Colonic mucosa (tissue), 4 donors: ENCODE measurements at regions not wholly inside any gene's neighbourhood (a gene's known extent, or its start where the extent isn't known, plus 50 kb on each side); places are given as distances from the start of the nearest gene placed in this dataset.

Source experiments
- DNase-seq: peaks from one replicate; pipeline ENCODE4 v3.0.0-alpha.2; 2020
- H3K27ac ChIP-seq: fragments of 200-600 bp; one replicate; pipeline ENCODE4 v1.8.0; 2021
- H3K27me3 ChIP-seq: fragments of 200-600 bp; one replicate; pipeline ENCODE4 v1.8.0; 2021
- H3K36me3 ChIP-seq: fragments of 200-600 bp; one replicate; pipeline ENCODE4 v1.8.0; 2021
- H3K4me1 ChIP-seq: fragments of 200-600 bp; one replicate; pipeline ENCODE4 v1.8.0; 2021; ENCODE audit warnings: mild to moderate bottlenecking
- H3K4me3 ChIP-seq: fragments of 200-600 bp; one replicate; pipeline ENCODE4 v1.8.0; 2021
- H3K9ac ChIP-seq, 2 donors: one replicate each; pipeline ENCODE4 v1.7.0; 2013; ENCODE audit warnings: control low read depth in 2 of 2, low read depth in 2 of 2, low read length in 2 of 2
- H3K9me3 ChIP-seq: fragments of 200-600 bp; one replicate; pipeline ENCODE4 v1.8.0; 2021
- CTCF ChIP-seq: fragments of 200-600 bp; IDR thresholded peaks from one replicate; pipeline ENCODE4 v1.8.0; 2022; ENCODE audit warnings: antibody characterized with exemption, mild to moderate bottlenecking
- intact Hi-C: fragments of 100-400 bp; cut with DNase I; formaldehyde crosslinking; loops from one replicate; pipeline ENCODE4 v1.14.1; 2022
- donor health status: healthy.
- donor health status: DM: no; HTN: no; CAD: no.
- donor health status: DM: no; HTN: no; CAD: no.

- H3K27me3 ChIP-seq: no peaks in the 10 kb centered on the region
- H3K9ac ChIP-seq: no peak overlapping the region
- no peak overlapping the region for H3K27ac ChIP-seq
- no peaks in the 10 kb centered on the region for H3K4me1 ChIP-seq
- H3K36me3 ChIP-seq: no peaks in the 10 kb centered on the region
- intact Hi-C loops: no loop called here
- no peak overlapping the region for H3K4me3 ChIP-seq
- no peak for TF ChIP-seq CTCF
- no peaks in the 10 kb centered on the region for H3K9me3 ChIP-seq
- no peak for DNase-seq
Observed at GRCh38 chr15:77796046-77796729, 163.5 kb upstream of the LINGO1 start.

- intact Hi-C loops: no loop called here
- Histone ChIP-seq H3K4me3 (no peak overlapping the region), H3K4me1 (no peaks in the 10 kb centered on the region), H3K9ac (no peak overlapping the region), H3K9me3 (no peaks in the 10 kb centered on the region), H3K27ac (no peak overlapping the region), H3K36me3 (no peaks in the 10 kb centered on the region), H3K27me3 (no peaks in the 10 kb centered on the region)
- DNase-seq: no peak
- TF ChIP-seq CTCF: no peak
Observed at GRCh38 chr15:77795446-77795845, 162.7 kb upstream of the LINGO1 start.

GRCh38 chr15:77791941-77792340 is 159.2 kb upstream of the LINGO1 start:
- Histone ChIP-seq H3K4me3 (no peak overlapping the region), H3K27me3 (no peaks in the 10 kb centered on the region), H3K36me3 (no peaks in the 10 kb centered on the region), H3K27ac (no peak overlapping the region), H3K9ac (no peak overlapping the region), H3K4me1 (no peaks in the 10 kb centered on the region), H3K9me3 (no peaks in the 10 kb centered on the region)
- DNase-seq: no peak
- intact Hi-C loops: no loop called here
- no peak for TF ChIP-seq CTCF

- no peak for TF ChIP-seq CTCF
- no peaks in the 10 kb centered on the region for H3K36me3 ChIP-seq
- H3K4me1 ChIP-seq: no peaks in the 10 kb centered on the region
- H3K4me3 ChIP-seq: no peak overlapping the region
- no peak for DNase-seq
- intact Hi-C loops: no loop called here
- H3K9ac ChIP-seq: no peak overlapping the region
- H3K9me3 ChIP-seq: no peaks in the 10 kb centered on the region
- no peaks in the 10 kb centered on the region for H3K27me3 ChIP-seq
- no peak overlapping the region for H3K27ac ChIP-seq
Observed at GRCh38 chr15:77790481-77790880, 157.8 kb upstream of the LINGO1 start.

- Histone ChIP-seq H3K27ac (no peak overlapping the region), H3K4me1 (no peaks in the 10 kb centered on the region), H3K9ac (no peak overlapping the region), H3K9me3 (no peaks in the 10 kb centered on the region), H3K27me3 (no peaks in the 10 kb centered on the region), H3K4me3 (no peak overlapping the region), H3K36me3 (no peaks in the 10 kb centered on the region)
- DNase-seq: no peak
- intact Hi-C loops: no loop called here
- TF ChIP-seq CTCF: no peak
Observed at GRCh38 chr15:77786956-77787355, 154.2 kb upstream of the LINGO1 start.
